Endodermal cell (in vitro differentiated cells): ENCODE measurements at regions not wholly inside any gene's neighbourhood (a gene's known extent, or its start where the extent isn't known, plus 50 kb on each side); places are given as distances from the start of the nearest gene placed in this dataset.
"Not testable (repeated sequence)": the region's sequence is repeated elsewhere in the genome, so short reads cannot be mapped to it uniquely, and the experiment has no call there.

Experiments
- DNase-seq: peaks from one replicate; pipeline ENCODE4 v3.0.0-alpha.2; 2017
- H3K27ac ChIP-seq: 2 replicates; pipeline ENCODE4 v1.5.1; 2013; ENCODE audit warnings: mild to moderate bottlenecking, low read depth, low read length, moderate library complexity
- H3K27me3 ChIP-seq: 2 replicates; pipeline ENCODE4 v1.6.1; 2013; ENCODE audit warnings: mild to moderate bottlenecking, low read length, moderate library complexity; ENCODE audit not compliant: insufficient read depth, control insufficient read depth, poor library complexity, severe bottlenecking
- H3K36me3 ChIP-seq: 2 replicates; pipeline ENCODE4 v1.7.0; 2013; ENCODE audit warnings: mild to moderate bottlenecking, low read length, moderate library complexity; ENCODE audit not compliant: control insufficient read depth, insufficient read depth
- H3K4me1 ChIP-seq: one replicate; pipeline ENCODE4 v1.7.0; 2013; ENCODE audit warnings: low read length; ENCODE audit not compliant: control insufficient read depth, insufficient read depth
- H3K4me3 ChIP-seq: 2 replicates; pipeline ENCODE4 v1.5.1; 2013; ENCODE audit warnings: mild to moderate bottlenecking, low read length, moderate library complexity
- H3K9ac ChIP-seq: 2 replicates; pipeline ENCODE4 v1.6.1; 2013; ENCODE audit warnings: mild to moderate bottlenecking, low read length, moderate library complexity; ENCODE audit not compliant: poor library complexity, severe bottlenecking; ENCODE audit errors: extremely low read depth
- H3K9me3 ChIP-seq: 2 replicates; pipeline ENCODE4 v1.6.1; 2013; ENCODE audit warnings: mild to moderate bottlenecking, low read length, moderate library complexity; ENCODE audit not compliant: control insufficient read depth
- H3K27ac Mint-ChIP-seq: 2 replicates; pipeline ENCODE4 v1.8.0; 2020; ENCODE audit warnings: mixed read lengths
- H3K27me3 Mint-ChIP-seq: 2 replicates; pipeline ENCODE4 v1.8.0; 2021; ENCODE audit warnings: mild to moderate bottlenecking, mixed read lengths; ENCODE audit not compliant: insufficient read depth
- H3K36me3 Mint-ChIP-seq: 2 replicates; pipeline ENCODE4 v1.8.0; 2020; ENCODE audit warnings: low read depth, mixed read lengths
- H3K4me1 Mint-ChIP-seq: 2 replicates; pipeline ENCODE4 v1.8.0; 2020; ENCODE audit warnings: mixed read lengths
- H3K4me3 Mint-ChIP-seq: 2 replicates; pipeline ENCODE4 v1.8.0; 2020; ENCODE audit warnings: mild to moderate bottlenecking, moderate library complexity, mixed read lengths
- H3K9me3 Mint-ChIP-seq: 2 replicates; pipeline ENCODE4 v1.8.0; 2020; ENCODE audit warnings: mild to moderate bottlenecking, mixed read lengths
- CTCF ChIP-seq: fragments of 200-600 bp; sonication (generic); conservative IDR thresholded peaks from 2 replicates; pipeline ENCODE4 v1.5.0; 2021; ENCODE audit warnings: antibody characterized with exemption, mild to moderate bottlenecking
- WGBS, 2 experiments: methylation state at CpG; one replicate each; pipeline versions ENCODE4 v1.1.5 to v1.1.7; 2013; ENCODE audit warnings: missing lambda C conversion rate in 2 of 2, mixed read lengths in 1 of 2; ENCODE audit not compliant: insufficient coverage in 1 of 2, insufficient read length in 1 of 2; 5-methylcytosine and 5-hydroxymethylcytosine counted together

- no peak overlapping the region for H3K27ac Mint-ChIP-seq
- 81 to 85% methylated on average over 4 of the region's 4 CpGs for WGBS, 2 experiments
- H3K27me3 Mint-ChIP-seq, result peaks cover 3% of the 10 kb centered on the region
- no peak overlapping the region for H3K9ac ChIP-seq
- no peak overlapping the region for H3K4me3 Mint-ChIP-seq
- no peaks in the 10 kb centered on the region for H3K27me3 ChIP-seq
- H3K36me3 Mint-ChIP-seq, result no peaks in the 10 kb centered on the region
- TF ChIP-seq CTCF, result no peak
- no peaks in the 10 kb centered on the region for H3K36me3 ChIP-seq
- peaks cover 6% of the 10 kb centered on the region for H3K9me3 Mint-ChIP-seq
- H3K4me3 ChIP-seq, result no peak overlapping the region
- H3K4me1 Mint-ChIP-seq, result no peaks in the 10 kb centered on the region
- H3K9me3 ChIP-seq, result peaks cover 8% of the 10 kb centered on the region
- H3K27ac ChIP-seq, result no peak overlapping the region
- H3K4me1 ChIP-seq, result no peaks in the 10 kb centered on the region
- DNase-seq, result no peak
These were observed 57.4 kb upstream of the PAXBP1 start for GRCh38 chr21:32828908-32829307.

- no peaks in the 10 kb centered on the region for H3K4me1 ChIP-seq
- WGBS, 2 experiments, result 94 to 100% methylated on average over 1 to 2 of the region's 2 CpGs
- no peak for DNase-seq
- H3K9ac ChIP-seq, result no peak overlapping the region
- Mint-ChIP-seq H3K27ac (no peak overlapping the region), H3K4me1 (no peaks in the 10 kb centered on the region), H3K27me3 (peaks cover 3% of the 10 kb centered on the region), H3K36me3 (no peaks in the 10 kb centered on the region), H3K9me3 (peaks cover 4% of the 10 kb centered on the region), H3K4me3 (no peak overlapping the region)
- no peak for TF ChIP-seq CTCF
- no peak overlapping the region for H3K27ac ChIP-seq
- H3K36me3 ChIP-seq, result no peaks in the 10 kb centered on the region
- H3K27me3 ChIP-seq, result no peaks in the 10 kb centered on the region
- H3K9me3 ChIP-seq, result peaks cover 7% of the 10 kb centered on the region
- no peak overlapping the region for H3K4me3 ChIP-seq
These were observed 57.9 kb upstream of the PAXBP1 start for GRCh38 chr21:32829504-32829903.

- H3K27me3 ChIP-seq, H3K4me3 ChIP-seq, H3K4me3 Mint-ChIP-seq, H3K9ac ChIP-seq, H3K36me3 Mint-ChIP-seq, H3K27ac ChIP-seq, H3K4me1 ChIP-seq, H3K9me3 Mint-ChIP-seq, H3K27ac Mint-ChIP-seq, H3K36me3 ChIP-seq, H3K27me3 Mint-ChIP-seq, H3K9me3 ChIP-seq, DNase-seq: not testable (repeated sequence)
- 83 to 92% methylated on average over 1 to 10 of the region's 10 CpGs for WGBS, 2 experiments
- peaks cover 11% of the 10 kb centered on the region for H3K4me1 Mint-ChIP-seq
These were observed 60.2 kb upstream of the PAXBP1 start for GRCh38 chr21:32831779-32832178.

GRCh38 chr21:32834211-32834915 lies 62.8 kb upstream of the PAXBP1 start:
- Histone ChIP-seq H3K27me3 (no peaks in the 10 kb centered on the region), H3K4me1 (no peaks in the 10 kb centered on the region), H3K4me3 (no peak overlapping the region), H3K36me3 (no peaks in the 10 kb centered on the region), H3K27ac (no peak overlapping the region), H3K9ac (no peak overlapping the region), H3K9me3 (no peaks in the 10 kb centered on the region)
- Mint-ChIP-seq H3K4me1 (peaks cover 11% of the 10 kb centered on the region), H3K27me3 (peaks cover 4% of the 10 kb centered on the region), H3K4me3 (no peak overlapping the region), H3K36me3 (no peaks in the 10 kb centered on the region), H3K27ac (no peak overlapping the region), H3K9me3 (no peaks in the 10 kb centered on the region)
- no peak for DNase-seq
- WGBS, 2 experiments, result 90 to 97% methylated on average over 2 to 6 of the region's 7 CpGs
- TF ChIP-seq CTCF, result no peak
